Small intestine (tissue), 7 donors: ENCODE measurements at regions not wholly inside any gene's neighbourhood (a gene's known extent, or its start where the extent isn't known, plus 50 kb on each side); places are given as distances from the start of the nearest gene placed in this dataset.

Experiments
- DNase-seq, 2 donors: peaks; one replicate each; pipeline versions ENCODE4 v3.0.0 to v3.0.0-alpha.2; 2013
- FAIRE-seq: peaks from 2 replicates; lab custom pipeline; 2012; peaks lifted over from hg19 to GRCh38; lab: Jason Lieb, UNC
- H3K27ac ChIP-seq, 3 donors: one replicate each; pipeline ENCODE4 v1.5.1; 2013; ENCODE audit warnings: low read length in 2 of 3, mild to moderate bottlenecking in 2 of 3, control low read depth in 1 of 3, inconsistent platforms in 1 of 3, low read depth in 1 of 3, moderate library complexity in 1 of 3
- H3K27me3 ChIP-seq, 3 donors: one replicate each; pipeline ENCODE4 v1.6.1; 2013; ENCODE audit warnings: low read length in 3 of 3, inconsistent platforms in 1 of 3; ENCODE audit not compliant: control insufficient read depth in 3 of 3, insufficient read depth in 3 of 3
- H3K36me3 ChIP-seq, 3 donors: one replicate each; pipeline ENCODE4 v1.6.1; 2013; ENCODE audit warnings: low read length in 3 of 3, inconsistent platforms in 1 of 3, low read depth in 1 of 3, mild to moderate bottlenecking in 1 of 3, moderate library complexity in 1 of 3; ENCODE audit not compliant: control insufficient read depth in 3 of 3, insufficient read depth in 2 of 3
- H3K4me1 ChIP-seq, 3 donors: one replicate each; pipeline ENCODE4 v1.6.1; 2013; ENCODE audit warnings: low read length in 2 of 3, inconsistent platforms in 1 of 3, low read depth in 1 of 3, mild to moderate bottlenecking in 1 of 3, moderate library complexity in 1 of 3; ENCODE audit not compliant: control insufficient read depth in 3 of 3, insufficient read depth in 2 of 3
- H3K4me3 ChIP-seq, 3 donors: one replicate each; pipeline ENCODE4 v1.5.1; 2013; ENCODE audit warnings: low read length in 3 of 3, control low read depth in 1 of 3, inconsistent platforms in 1 of 3, low read depth in 1 of 3, mild to moderate bottlenecking in 1 of 3, moderate library complexity in 1 of 3
- H3K9me3 ChIP-seq, 2 donors: one replicate each; pipeline ENCODE4 v1.6.1; 2013; ENCODE audit warnings: low read depth in 1 of 2, low read length in 1 of 2; ENCODE audit not compliant: control insufficient read depth in 2 of 2, insufficient read depth in 1 of 2
- WGBS, 3 donors: extraction: QIAGEN DNeasy Blood & Tissue Kit; methylation state at CpG; one replicate each; pipeline ENCODE4 v1.1.7; 2013; 5-methylcytosine and 5-hydroxymethylcytosine counted together
- donor health status: healthy with polysubstance abuse.
- donor health status: control.
- donor health status: control.
- donor health status: Bipolar disorder and iron deficiency.
- donor health status: healthy.

- Histone ChIP-seq H3K9me3 (no peaks in the 10 kb centered on the region), H3K4me1 (no peaks in the 10 kb centered on the region), H3K27ac (no peak overlapping the region), H3K4me3 (no peak overlapping the region), H3K36me3 (no peaks in the 10 kb centered on the region), H3K27me3 (no peaks in the 10 kb centered on the region)
- DNase-seq (no peak), FAIRE-seq (no peak)
Measured at GRCh38 chr7:87007038-87007437, 52.4 kb downstream of the ELAPOR2 start.

- Histone ChIP-seq H3K36me3 (no peaks in the 10 kb centered on the region), H3K27me3 (no peaks in the 10 kb centered on the region), H3K4me3 (no peak overlapping the region), H3K27ac (no peak overlapping the region), H3K4me1 (no peaks in the 10 kb centered on the region), H3K9me3 (no peaks in the 10 kb centered on the region)
- FAIRE-seq (no peak), DNase-seq (no peak)
- 92 to 95% (median 93%) methylated on average over 1 of the region's 1 CpG for WGBS, 3 donors
Measured at GRCh38 chr7:87004956-87005355, 54.5 kb downstream of the ELAPOR2 start.

GRCh38 chr7:87003872-87004798, 55.3 kb downstream of the ELAPOR2 start:
- Histone ChIP-seq H3K36me3 (no peaks in the 10 kb centered on the region), H3K4me1 (no peaks in the 10 kb centered on the region), H3K4me3 (no peak overlapping the region), H3K9me3 (no peaks in the 10 kb centered on the region), H3K27ac (no peak overlapping the region), H3K27me3 (no peaks in the 10 kb centered on the region)
- FAIRE-seq (no peak), DNase-seq (no peak)
- 44 to 60% (median 55%) methylated on average over 9 of the region's 9 CpGs for WGBS, 3 donors

- no peak for FAIRE-seq
- no peaks in the 10 kb centered on the region for H3K27me3 ChIP-seq
- H3K27ac ChIP-seq = no peak overlapping the region
Measured at GRCh38 chr7:87001214-87001613, 58.2 kb downstream of the ELAPOR2 start.

GRCh38 chr7:87000344-87000743, 59.1 kb downstream of the ELAPOR2 start:
- DNase-seq (no peak), FAIRE-seq (no peak)
- no peaks in the 10 kb centered on the region for H3K4me1 ChIP-seq
- 48 to 63% (median 48%) methylated on average over 1 of the region's 1 CpG for WGBS, 3 donors
- no peaks in the 10 kb centered on the region for H3K27me3 ChIP-seq
- H3K27ac ChIP-seq = no peak overlapping the region
- H3K9me3 ChIP-seq = no peaks in the 10 kb centered on the region
- H3K4me3 ChIP-seq = no peak overlapping the region
- H3K36me3 ChIP-seq = no peaks in the 10 kb centered on the region

More at GRCh38 chr7:87001214-87001613, 58.2 kb downstream of the ELAPOR2 start:
- WGBS, 3 donors = 76 to 84% (median 82%) methylated on average over 2 of the region's 2 CpGs
- Histone ChIP-seq H3K9me3 (no peaks in the 10 kb centered on the region), H3K4me3 (no peak overlapping the region), H3K36me3 (no peaks in the 10 kb centered on the region), H3K4me1 (no peaks in the 10 kb centered on the region)
- DNase-seq = no peak

GRCh38 chr7:86999750-87000149, 59.7 kb downstream of the ELAPOR2 start:
- Histone ChIP-seq H3K4me3 (no peak overlapping the region), H3K4me1 (no peaks in the 10 kb centered on the region), H3K27ac (no peak overlapping the region), H3K9me3 (no peaks in the 10 kb centered on the region), H3K27me3 (no peaks in the 10 kb centered on the region), H3K36me3 (no peaks in the 10 kb centered on the region)
- no peak for DNase-seq
- FAIRE-seq = no peak
- WGBS, 3 donors = 38 to 70% (median 39%) methylated on average over 2 of the region's 2 CpGs

- no peaks in the 10 kb centered on the region for H3K36me3 ChIP-seq
- no peaks in the 10 kb centered on the region for H3K9me3 ChIP-seq
- no peaks in the 10 kb centered on the region for H3K4me1 ChIP-seq
- no peaks in the 10 kb centered on the region for H3K27me3 ChIP-seq
- FAIRE-seq = no peak
- no peak overlapping the region for H3K4me3 ChIP-seq
- no peak for DNase-seq
- H3K27ac ChIP-seq = no peak overlapping the region
- 69 to 81% (median 77%) methylated on average over 1 of the region's 1 CpG for WGBS, 3 donors
Measured at GRCh38 chr7:86995814-86996213, 63.6 kb downstream of the ELAPOR2 start.

GRCh38 chr7:86995052-86995725, 64.3 kb downstream of the ELAPOR2 start:
- no peak overlapping the region for H3K4me3 ChIP-seq
- H3K9me3 ChIP-seq = no peaks in the 10 kb centered on the region
- DNase-seq (no peak), FAIRE-seq (no peak)
- H3K27ac ChIP-seq = no peak overlapping the region
- H3K36me3 ChIP-seq = no peaks in the 10 kb centered on the region
- H3K27me3 ChIP-seq = no peaks in the 10 kb centered on the region
- 74 to 87% (median 79%) methylated on average over 6 of the region's 6 CpGs for WGBS, 3 donors
- no peaks in the 10 kb centered on the region for H3K4me1 ChIP-seq
